ENCODE measurements at regions not wholly inside any gene's neighbourhood (a gene's known extent, or its start where the extent isn't known, plus 50 kb on each side); places are given as distances from the start of the nearest gene placed in this dataset.

DNA sequence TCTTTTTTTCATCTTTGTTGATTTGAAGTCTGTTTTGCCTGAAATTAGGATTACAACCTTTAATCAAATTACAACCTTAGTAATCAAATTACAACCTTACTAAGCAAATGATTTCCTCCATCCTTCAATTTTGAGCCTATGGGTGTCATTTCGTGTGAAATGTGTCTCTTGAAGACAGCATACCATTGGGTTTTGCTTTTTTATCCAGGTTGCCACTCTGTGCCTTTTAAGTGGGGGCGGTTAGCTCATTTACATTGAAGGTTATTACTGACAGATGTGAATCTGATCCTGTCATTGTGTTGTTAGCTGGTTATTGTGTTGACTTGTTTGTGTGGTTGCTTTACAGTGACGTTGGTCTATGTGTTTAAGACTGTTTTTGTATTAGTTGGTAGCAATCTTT, 74.8 kb upstream of the BCL9 start:
- no peak for DNase-seq

DNA sequence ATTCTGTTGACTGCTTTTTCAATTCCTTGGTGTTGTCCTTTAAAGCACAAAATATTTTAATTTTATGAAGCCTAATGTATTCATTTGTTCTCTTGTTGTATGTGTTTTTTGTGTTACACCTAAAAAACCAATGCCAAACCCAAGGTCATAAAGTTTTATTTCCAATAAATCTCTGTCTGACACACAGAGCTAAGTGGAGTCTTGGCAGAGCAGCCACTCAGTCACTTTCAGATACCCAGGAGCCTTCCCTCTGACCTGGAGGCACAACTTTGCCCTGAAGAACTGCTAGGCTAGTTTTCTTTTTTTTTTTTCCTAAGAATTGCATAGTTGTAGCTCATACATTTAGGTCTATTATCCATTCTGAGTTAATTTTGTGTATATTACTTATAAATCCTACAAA, 71.2 kb upstream of the BCL9 start:
- no peak for DNase-seq

DNA sequence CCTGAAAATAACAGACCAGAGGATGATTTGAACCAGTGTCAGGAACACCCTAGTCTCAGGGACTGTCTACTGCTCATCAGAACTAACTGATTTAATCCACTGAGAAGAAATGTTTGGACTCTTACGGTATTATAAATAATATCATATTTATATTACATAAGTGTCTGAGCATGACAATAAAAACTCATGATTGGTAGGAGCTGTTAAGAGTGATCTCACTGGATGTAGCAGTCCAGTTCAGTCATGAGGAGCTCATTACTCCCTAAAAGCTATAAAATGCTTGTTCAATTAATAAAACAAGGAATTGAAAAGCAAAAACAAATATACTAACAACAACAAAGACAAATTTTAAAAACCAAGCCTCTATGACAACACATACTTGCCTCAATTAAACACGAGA, 68.8 kb upstream of the BCL9 start:
- no peak for DNase-seq

DNA sequence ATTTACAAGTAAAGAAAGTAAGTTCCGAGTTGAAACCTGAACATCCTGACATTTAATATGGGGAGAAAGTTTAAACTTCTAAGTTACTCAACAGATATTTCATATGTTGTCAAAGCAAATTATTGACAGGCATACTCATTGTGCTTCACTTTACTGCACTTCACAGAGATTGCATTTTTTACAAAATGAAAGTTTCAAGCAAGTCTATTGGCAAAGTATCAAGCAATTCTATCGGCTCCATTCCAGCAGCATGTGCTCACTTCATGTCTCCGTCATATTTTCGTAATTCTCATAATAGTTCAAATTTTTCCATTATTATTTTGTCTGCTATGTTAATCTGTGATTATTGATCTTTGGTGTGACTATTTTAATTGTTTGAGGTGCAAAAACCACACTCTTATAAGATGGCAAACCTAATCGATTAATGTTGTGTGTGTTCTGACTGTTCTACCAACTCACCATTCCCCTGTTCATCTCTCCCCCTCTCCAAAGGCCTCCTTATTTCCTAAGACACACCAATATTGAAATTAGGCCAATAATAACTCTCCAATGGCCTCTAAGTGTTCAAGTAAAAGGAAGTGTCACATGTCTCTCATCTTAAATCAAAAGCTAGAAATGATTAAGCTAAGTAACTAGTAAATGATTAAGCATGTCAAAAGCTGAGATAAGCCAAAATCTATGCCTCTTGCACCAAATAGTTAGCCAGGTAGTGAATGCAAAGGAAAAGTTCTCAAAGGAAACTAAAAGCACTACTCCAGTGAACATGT, 68.2 kb upstream of the BCL9 start:
- DNase-seq, result no peak

DNA sequence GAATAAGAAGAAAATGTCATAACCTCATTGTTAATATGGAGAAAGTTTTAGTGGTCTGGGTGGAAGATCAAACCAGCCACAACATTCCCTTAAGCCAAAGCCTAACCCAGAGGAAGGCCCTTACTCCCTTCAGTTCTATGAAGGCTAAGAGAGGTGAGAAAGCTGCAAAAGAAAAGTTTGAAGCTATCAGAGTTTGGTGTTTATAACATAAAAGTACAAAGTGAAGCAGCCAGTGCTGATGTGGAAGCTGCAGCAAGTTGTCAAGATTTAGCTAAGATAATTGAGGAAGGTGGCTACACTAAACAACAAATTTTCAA, 67.6 kb upstream of the BCL9 start:
- no peak for DNase-seq

DNA sequence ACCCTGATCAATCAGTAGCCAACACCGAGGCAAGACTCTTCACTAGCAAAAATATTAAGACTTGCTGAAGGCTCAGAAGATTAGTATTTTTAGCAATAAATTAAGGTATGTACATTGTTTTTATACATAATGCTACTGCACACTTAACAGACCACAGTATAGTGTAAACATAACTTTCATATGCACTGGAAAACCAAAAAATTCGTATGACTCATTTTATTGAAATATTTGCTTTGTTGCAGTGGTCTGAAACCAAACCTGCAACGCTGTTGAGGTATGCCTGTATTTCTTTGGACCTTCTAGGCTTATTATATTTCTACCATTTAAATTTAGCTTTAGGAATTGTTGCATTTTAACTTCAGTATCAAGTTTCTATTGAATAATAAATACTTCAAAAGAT, 65.8 kb upstream of the BCL9 start:
- no peak for DNase-seq

DNA sequence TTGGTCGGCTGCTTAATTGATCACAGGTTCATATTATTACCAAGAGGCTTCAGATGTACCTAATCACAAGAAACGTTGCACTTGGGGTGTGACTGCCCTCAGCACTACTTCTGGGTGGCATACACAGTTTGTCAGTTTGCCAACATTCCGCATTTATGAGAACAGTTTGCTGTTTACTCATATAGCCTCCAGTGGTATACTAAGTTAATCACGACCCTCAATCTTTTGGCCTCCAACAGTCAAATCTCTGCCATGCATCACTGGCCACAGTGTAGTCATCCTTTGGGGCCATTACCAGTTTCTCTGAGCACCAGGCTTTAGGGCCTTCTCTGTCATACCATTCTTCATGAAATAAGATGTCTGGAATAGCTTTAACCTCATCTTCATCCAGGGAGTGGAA, 62.8 kb upstream of the BCL9 start:
- DNase-seq, result no peak

DNA sequence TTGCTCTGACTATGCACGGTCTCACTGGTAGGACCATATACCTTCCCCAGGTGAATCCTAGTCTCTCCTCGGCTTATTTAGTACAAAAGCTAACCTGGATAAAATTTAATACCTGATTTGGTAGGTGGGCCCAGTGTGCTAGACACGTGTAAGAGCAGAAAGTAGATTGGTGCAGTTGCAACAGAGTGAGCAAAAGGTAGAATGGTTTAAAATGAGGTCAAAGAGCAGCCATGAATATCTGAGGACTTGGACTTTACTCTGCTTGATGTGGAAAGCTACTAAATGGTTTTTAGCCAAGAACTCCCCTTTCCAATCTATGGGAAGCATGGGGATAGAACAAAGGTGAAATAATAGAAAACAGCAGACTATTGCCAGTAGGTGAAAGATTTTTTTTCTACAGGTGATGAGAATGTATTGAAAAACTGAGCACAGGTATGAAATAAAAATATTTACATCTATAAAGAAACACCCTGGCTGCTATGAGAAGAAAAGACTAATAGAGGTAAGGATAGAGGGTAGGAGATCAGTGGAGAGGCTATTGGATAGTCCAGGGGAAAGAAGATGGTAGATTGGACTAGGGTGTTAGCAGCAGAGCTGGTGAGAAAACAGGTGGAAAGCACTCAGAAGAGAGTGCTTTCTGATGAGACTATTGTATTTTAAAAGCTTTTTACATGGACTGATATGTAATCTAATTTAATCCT, 61.3 kb upstream of the BCL9 start:
- DNase-seq, result no peak

DNA sequence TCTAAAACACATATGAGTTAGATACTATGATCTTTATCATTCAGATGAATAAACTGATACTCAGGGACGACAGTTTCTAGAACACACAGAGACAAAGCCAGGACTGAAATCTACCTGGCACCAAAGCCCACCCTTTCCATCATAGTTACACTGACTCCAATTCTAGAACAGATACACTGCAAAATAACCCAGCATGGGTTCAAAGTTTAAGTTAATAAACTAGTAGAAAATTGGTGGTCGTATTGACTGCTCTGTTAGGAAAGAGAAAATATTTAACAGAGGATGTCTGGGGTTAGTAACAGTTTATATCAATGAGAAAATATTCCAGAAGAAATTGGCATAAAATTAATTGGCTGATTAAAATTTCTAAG, 60.8 kb upstream of the BCL9 start:
- DNase-seq, result no peak

DNA sequence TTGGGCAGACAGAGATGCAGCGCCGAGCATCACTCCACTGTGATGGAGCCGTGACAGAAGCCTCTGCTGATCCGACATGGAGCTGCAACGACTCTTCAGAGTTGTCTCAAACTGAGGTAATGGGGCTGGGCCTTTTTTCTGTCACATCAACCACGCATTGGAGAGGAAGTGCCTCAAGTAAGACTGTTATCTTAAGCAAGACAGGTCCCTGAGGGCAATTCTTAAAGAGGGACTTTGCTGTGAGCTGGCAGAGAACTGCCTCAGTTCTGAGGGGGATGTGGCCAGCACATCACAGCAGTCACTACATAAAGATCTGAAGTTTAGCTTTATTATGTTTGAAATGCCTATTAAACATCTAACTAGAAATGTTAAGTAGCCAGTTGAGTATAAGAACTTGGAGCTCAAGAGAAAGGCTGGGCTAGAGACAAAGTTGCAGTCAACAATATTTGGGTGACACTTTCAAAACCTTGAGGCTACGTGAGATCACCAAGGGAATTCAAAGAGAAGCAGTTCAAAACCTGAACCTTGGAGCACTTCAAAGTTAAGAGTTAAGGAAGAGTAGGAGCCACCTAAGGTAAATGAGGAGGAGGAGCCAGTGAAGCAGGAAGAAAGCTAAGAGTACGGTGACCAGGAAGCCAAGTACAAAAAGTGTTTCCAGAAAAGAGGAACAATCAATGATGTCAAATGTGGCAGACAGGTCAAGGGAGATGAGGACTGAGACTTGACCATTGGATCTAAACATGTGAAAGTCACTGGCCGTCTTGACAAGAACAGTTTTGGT, 54.2 kb upstream of the BCL9 start:
- no peak for DNase-seq

DNA sequence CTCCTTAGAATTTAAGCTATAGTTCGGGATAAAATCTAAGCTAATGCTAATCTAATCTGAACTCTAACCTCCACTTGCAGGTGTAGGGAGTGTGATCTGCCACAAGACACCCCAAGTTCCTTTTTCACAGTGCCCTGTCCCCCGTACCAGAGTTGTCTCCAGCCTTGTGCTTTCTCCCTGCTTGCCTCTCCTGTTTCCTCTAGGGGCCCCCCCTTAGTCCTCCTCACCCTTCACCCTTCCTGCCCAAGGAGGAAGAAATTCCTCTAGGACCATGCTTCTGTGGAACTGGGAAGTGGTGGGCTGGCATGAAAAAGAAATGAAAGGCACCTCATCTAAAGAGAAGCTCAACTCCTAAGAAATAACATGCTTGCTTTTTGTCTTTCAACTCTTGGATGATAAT, 50.2 kb upstream of the BCL9 start:
- DNase-seq, result no peak

All from islet precursor cell (in vitro differentiated cells).